ENCODE measurements at regions not wholly inside any gene's neighbourhood (a gene's known extent, or its start where the extent isn't known, plus 50 kb on each side); places are given as distances from the start of the nearest gene placed in this dataset.
"Not testable (repeated sequence)": the region's sequence is repeated elsewhere in the genome, so short reads cannot be mapped to it uniquely, and the experiment has no call there.

GRCh38 chr2:17133052-17133671 lies 385.1 kb downstream of the RAD51AP2 start:
- DNase-seq (ENCODE audit: low spot score), result no peak

DNA sequence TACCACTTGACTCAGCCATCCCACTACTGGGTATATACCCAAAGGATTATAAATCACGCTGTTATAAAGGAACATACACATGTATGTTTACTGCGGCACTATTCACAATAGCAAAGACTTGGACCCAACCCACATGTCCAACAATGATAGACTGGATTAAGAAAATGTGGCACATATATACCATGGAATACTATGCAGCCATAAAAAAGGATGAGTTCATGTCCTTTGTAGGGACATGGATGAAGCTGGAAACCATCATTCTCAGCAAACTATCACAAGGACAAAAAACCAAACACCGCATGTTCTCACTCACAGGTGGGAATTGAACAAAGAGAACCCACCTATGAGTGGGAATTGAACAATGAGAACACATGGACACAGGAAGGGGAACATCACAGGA lies 387.6 kb downstream of the RAD51AP2 start:
- not testable (repeated sequence) for DNase-seq (ENCODE audit: low spot score)

DNA sequence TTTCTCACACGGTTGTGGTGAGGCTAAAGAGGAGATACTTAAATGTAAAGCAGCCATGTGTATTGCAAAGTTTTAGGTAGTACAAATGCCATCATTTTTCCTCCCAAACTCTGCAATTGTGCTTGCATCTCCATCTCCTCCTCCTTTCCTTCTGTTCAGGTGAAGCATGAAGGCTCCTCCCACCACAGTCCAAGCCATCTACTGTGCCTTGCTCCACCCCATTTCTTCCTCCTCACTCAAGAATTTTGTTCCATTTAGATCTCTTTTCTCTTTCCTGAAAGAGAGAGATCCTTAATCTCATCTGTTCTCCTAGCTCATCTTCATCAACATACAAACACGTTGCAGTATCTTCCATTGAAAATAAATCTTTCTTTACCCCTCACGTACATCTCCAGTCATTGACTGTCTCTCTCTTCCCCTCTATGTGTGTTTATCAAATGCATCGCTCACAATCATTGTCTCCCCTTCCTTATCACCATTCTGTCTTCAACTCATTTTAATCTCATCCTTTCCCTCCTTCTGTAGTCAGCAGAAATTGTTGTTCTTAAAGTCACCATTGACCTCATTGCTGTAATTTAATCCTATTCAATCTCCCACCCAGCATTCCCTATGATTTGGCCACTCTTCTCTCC lies 392.1 kb downstream of the RAD51AP2 start:
- no peak for DNase-seq (ENCODE audit: low spot score)

GRCh38 chr2:17124575-17125318 lies 393.5 kb downstream of the RAD51AP2 start:
- DNase-seq (ENCODE audit: low spot score), result no peak

DNA sequence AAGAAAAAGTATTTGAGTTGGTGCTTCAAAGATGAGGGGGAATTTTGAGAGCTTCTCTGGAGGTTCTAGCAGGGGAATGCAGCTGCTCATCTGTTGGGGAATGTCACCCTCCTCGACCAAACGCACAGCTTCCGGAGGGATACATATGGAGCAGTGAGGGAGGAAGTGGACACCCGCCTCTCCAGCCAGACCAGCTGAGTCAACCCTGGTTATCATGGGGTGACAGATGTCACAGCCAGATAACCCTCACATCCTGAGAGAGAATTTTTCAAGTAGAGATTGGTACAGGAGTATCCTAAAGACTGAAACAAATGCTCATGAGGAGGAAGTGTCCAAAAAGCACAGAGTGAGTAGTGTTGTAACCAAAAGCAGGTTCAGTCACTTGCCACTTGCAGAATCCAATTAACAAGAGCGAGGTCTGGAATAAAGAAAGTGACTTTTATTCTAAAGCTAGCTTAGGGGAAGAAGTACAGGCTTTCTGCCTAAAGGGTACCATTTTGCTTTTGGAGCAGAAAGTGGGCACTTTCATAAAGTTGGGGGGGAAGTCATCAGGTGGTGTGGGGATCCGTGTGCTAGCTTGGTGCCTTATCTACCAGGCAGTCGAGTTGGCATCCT lies 395.2 kb downstream of the RAD51AP2 start:
- DNase-seq (ENCODE audit: low spot score), result no peak

- no peak for DNase-seq (ENCODE audit: low spot score)
Measured at GRCh38 chr2:17115466-17115865, 402.8 kb downstream of the RAD51AP2 start.

DNA sequence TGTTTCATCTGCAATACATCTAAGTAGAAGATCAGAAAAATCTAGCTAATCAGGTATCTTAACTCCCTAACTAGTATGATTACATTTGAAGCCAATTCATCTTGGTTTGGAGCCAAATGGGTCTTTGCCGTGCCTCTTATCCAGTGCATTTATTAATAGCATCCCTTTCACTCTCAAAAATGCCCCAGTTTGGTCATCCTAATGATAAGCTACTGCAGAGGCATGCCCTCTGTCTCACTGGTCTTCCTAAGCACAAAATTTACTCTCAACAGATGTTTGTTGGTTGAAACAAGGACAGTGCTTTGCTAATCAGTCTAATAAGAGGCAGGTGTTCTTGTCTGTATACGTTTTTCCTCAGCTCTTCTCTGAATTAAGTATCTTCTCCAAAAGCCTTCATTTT lies 403.2 kb downstream of the RAD51AP2 start:
- no peak for DNase-seq (ENCODE audit: low spot score)

GRCh38 chr2:17107871-17108270 lies 410.4 kb downstream of the RAD51AP2 start:
- no peak for DNase-seq (ENCODE audit: low spot score)

DNA sequence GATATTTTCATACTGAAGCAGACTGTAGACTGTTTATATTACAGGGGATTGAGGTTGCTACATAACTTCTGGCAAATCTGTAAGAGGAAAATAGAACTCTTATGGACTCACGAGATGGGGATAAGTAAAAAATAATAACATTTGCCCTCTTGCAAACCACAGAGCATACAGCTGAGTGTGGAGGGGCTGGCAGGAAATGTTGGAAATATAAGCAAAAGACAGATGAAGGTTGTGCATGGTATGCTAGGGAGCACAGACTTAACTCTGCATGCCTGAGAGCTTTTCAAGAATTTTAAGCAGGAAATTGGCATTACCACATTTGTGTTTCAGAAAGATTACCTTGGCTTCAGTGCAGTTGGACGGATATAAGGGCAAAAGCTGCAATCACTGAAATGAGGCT lies 411.1 kb downstream of the RAD51AP2 start:
- DNase-seq (ENCODE audit: low spot score), result no peak

DNA sequence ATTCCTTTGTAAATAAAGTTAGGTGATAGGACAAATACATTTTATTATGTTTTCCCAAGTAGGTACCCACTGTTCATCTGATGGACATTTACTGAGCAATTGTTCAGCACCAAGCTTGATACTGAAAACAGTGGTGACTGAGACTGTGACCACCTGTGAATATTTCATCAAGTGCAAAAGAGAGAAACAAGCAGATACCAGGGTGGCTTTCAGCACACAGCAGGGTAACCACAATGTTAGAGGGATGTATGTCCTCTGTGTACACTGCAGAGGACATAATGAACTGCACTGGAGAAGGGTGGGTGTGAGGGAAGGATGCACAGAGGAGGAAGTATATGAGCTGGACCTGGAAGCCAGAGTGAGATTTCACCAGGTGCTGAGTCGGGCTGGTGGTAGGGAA lies 411.8 kb downstream of the RAD51AP2 start:
- DNase-seq (ENCODE audit: low spot score), result no peak

- DNase-seq (ENCODE audit: low spot score), result no peak
Measured at GRCh38 chr2:17104454-17104853, 413.8 kb downstream of the RAD51AP2 start.

GRCh38 chr2:17101596-17101995 lies 416.6 kb downstream of the RAD51AP2 start:
- DNase-seq (ENCODE audit: low spot score), result no peak

- DNase-seq (ENCODE audit: low spot score), result no peak
Measured at GRCh38 chr2:17101091-17101490, 417.1 kb downstream of the RAD51AP2 start.

- no peak for DNase-seq (ENCODE audit: low spot score)
Measured at GRCh38 chr2:17095340-17095739, 422.9 kb downstream of the RAD51AP2 start.

GRCh38 chr2:17093712-17094111 lies 424.5 kb downstream of the RAD51AP2 start:
- DNase-seq (ENCODE audit: low spot score), result no peak

- no peak for DNase-seq (ENCODE audit: low spot score)
Measured at GRCh38 chr2:17086990-17087389, 421.4 kb upstream of the CYRIA start.

DNA sequence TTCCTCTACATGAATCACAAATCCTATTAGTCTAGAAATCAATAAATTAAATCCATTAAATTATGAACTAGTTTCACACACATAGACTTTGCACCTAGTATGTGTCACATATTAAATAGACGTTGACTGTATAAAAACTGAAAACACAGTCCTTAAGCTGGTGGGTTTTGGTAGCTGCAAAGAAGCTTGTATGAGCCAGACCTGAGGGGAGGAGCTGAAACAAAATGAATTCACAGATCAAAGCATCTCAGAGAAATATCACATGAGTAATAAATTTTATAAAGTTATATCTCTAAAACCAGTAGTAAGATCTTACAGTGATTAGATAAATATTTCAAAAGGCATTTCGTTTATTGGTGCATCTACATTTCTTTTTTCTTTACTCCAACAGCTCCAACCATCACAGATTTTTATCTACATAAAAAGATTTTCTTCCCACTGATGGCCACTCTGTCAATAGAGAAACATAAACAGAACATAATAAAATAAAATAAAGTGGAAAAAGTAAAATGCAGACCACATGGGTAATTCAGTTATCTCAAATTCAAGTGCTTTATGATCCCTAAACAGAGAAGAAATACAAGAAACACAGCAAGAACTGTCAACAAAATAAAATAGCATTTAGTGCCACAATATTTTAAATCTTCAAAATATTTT lies 420.0 kb upstream of the CYRIA start:
- DNase-seq (ENCODE audit: low spot score), result no peak

DNA sequence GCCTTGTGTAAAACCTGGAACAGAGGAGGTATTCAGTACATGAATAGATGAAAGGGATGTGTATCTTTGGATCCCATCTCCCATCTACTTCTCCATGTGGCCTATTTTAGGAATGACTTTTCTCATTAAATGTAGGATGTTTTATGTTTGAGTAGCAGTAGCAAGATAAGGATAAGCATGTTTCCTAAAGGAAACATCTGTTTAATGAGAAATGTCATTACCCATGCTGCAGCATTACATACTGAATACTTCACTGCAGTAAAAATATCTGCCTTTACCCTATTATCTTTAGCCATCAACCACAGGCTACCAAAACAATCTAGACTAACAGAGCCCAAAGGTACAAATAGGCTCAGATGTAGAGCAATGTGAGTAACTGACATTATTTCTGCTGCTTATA lies 419.2 kb upstream of the CYRIA start:
- no peak for DNase-seq (ENCODE audit: low spot score)

GRCh38 chr2:17083902-17084301 lies 418.3 kb upstream of the CYRIA start:
- DNase-seq (ENCODE audit: low spot score), result no peak

DNA sequence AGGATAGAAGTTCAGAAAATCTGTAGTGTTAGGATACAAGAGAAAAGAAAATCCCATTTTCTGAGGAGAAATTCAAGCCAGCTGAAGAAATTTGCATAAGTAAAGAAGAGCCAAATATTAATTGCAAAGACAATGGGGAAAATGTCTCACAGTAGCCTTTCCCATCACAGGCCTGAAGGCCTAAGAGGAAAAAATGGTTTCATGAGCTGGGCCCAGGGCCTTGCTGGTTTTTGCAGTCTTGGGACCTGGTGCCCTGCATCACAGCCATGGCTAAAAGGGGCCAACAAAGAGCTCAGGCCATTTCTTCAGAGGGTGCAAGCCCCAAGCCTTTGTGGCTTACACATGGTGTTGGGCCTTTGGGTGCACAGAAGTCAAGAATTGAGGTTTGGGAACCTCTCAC lies 413.6 kb upstream of the CYRIA start:
- DNase-seq (ENCODE audit: low spot score), result no peak

- DNase-seq (ENCODE audit: low spot score), result no peak
Measured at GRCh38 chr2:17076533-17076932, 410.9 kb upstream of the CYRIA start.

DNA sequence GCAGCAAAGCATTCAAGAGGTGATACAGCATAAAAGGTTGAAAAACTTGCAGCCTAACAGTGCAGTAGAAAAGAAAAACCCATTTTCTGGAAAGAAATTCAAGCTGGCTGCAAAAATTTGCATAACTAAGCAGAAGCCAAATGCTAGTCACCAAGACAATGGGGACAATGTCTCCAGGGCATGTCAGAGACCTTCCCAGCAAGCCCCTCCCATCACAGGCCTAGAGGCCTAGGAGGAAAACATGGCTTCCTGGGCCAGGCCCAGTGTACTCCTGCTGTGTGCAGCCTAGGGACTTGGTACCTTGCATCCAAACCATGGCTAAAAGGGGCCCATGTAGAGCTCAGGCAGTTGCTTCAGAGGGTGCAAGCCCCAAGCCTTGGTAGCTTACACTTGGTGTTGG lies 405.1 kb upstream of the CYRIA start:
- no peak for DNase-seq (ENCODE audit: low spot score)

DNA sequence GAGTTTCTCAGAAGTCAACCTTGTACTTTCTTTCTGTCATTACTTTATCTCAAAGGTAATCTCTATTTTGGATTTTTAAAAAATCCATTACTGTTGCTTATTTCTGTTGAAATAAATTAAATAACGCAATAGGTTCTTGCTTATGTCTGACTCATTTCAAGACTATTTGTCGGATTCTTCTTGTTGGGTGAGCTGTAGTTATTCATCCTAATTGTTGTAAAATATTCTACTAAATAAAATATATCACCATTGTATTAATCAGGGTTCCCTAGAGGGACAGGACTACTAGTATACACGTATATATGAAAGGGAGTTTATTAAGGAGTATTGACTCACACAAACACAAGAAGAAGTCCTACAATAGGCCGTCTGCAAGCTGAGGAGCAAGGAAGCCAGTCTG lies 403.9 kb upstream of the CYRIA start:
- DNase-seq (ENCODE audit: low spot score), result no peak
